ENCODE measurements at regions not wholly inside any gene's neighbourhood (a gene's known extent, or its start where the extent isn't known, plus 50 kb on each side); places are given as distances from the start of the nearest gene placed in this dataset.

GRCh38 chr12:27148373-27148772, 66.0 kb upstream of the C12orf71 start:
- intact Hi-C loops (cut with micrococcal nuclease; ENCODE audit: unreplicated experiment): loop anchor here (10.0 kb wide), 2 partner anchors 96 to 156 kb away; partner anchors contain the start of gene STK38L
- no peaks in the 10 kb centered on the region for H3K27me3 Mint-ChIP-seq (ENCODE audit: unreplicated experiment)
- H3K9me3 Mint-ChIP-seq (ENCODE audit: low read depth, unreplicated experiment): no peaks in the 10 kb centered on the region

GRCh38 chr12:27148791-27149190, 66.4 kb upstream of the C12orf71 start:
- H3K27me3 Mint-ChIP-seq (ENCODE audit: unreplicated experiment): no peaks in the 10 kb centered on the region
- no peak overlapping the region for H3K4me3 Mint-ChIP-seq (ENCODE audit: low read depth, unreplicated experiment)
- no peaks in the 10 kb centered on the region for H3K4me1 Mint-ChIP-seq (ENCODE audit: low read depth, unreplicated experiment)
- no peak overlapping the region for H3K27ac Mint-ChIP-seq (ENCODE audit: unreplicated experiment)
- intact Hi-C loops (cut with micrococcal nuclease; ENCODE audit: unreplicated experiment): loop anchor here (10.0 kb wide), 2 partner anchors 96 to 156 kb away; partner anchors contain the start of gene STK38L
- H3K36me3 Mint-ChIP-seq (ENCODE audit: insufficient read depth, unreplicated experiment): no peaks in the 10 kb centered on the region
- no peak for DNase-seq
- no peak for TF ChIP-seq CTCF (IDR thresholded peaks at IDR 0.05; ENCODE audit: unreplicated experiment)
- H3K9me3 Mint-ChIP-seq (ENCODE audit: low read depth, unreplicated experiment): no peaks in the 10 kb centered on the region
- no TSS peak for BruUV-seq (replicated peaks)
- CTCF ChIA-PET: interaction anchor here (0.7 kb wide), 1 partner anchor 31 kb away, joined by 7 read pairs; no protein-coding TSS in a partner anchor

More at GRCh38 chr12:27148373-27148772, 66.0 kb upstream of the C12orf71 start:
- CTCF ChIA-PET: no interaction called here
- no peak overlapping the region for H3K4me3 Mint-ChIP-seq (ENCODE audit: low read depth, unreplicated experiment)
- no peak for TF ChIP-seq CTCF (IDR thresholded peaks at IDR 0.05; ENCODE audit: unreplicated experiment)
- no peaks in the 10 kb centered on the region for H3K4me1 Mint-ChIP-seq (ENCODE audit: low read depth, unreplicated experiment)
- no peak for DNase-seq
- H3K36me3 Mint-ChIP-seq (ENCODE audit: insufficient read depth, unreplicated experiment): no peaks in the 10 kb centered on the region
- H3K27ac Mint-ChIP-seq (ENCODE audit: unreplicated experiment): no peak overlapping the region
- no TSS peak for BruUV-seq (replicated peaks)

GRCh38 chr12:27151479-27151878, 69.1 kb upstream of the C12orf71 start:
- no peaks in the 10 kb centered on the region for H3K36me3 Mint-ChIP-seq (ENCODE audit: insufficient read depth, unreplicated experiment)
- H3K4me1 Mint-ChIP-seq (ENCODE audit: low read depth, unreplicated experiment): no peaks in the 10 kb centered on the region
- no peak for TF ChIP-seq CTCF (IDR thresholded peaks at IDR 0.05; ENCODE audit: unreplicated experiment)
- H3K27me3 Mint-ChIP-seq (ENCODE audit: unreplicated experiment): no peaks in the 10 kb centered on the region
- no peak overlapping the region for H3K4me3 Mint-ChIP-seq (ENCODE audit: low read depth, unreplicated experiment)
- CTCF ChIA-PET: interaction anchor here (0.6 kb wide), 1 partner anchor 18 kb away, joined by 3 read pairs; no protein-coding TSS in a partner anchor
- H3K9me3 Mint-ChIP-seq (ENCODE audit: low read depth, unreplicated experiment): no peaks in the 10 kb centered on the region
- H3K27ac Mint-ChIP-seq (ENCODE audit: unreplicated experiment): no peak overlapping the region
- no TSS peak for BruUV-seq (replicated peaks)
- DNase-seq: no peak
- intact Hi-C loops (cut with micrococcal nuclease; ENCODE audit: unreplicated experiment): no loop called here

GRCh38 chr12:27158297-27158696, 75.9 kb upstream of the C12orf71 start:
- H3K27me3 Mint-ChIP-seq (ENCODE audit: unreplicated experiment): no peaks in the 10 kb centered on the region
- no peaks in the 10 kb centered on the region for H3K9me3 Mint-ChIP-seq (ENCODE audit: low read depth, unreplicated experiment)
- no peaks in the 10 kb centered on the region for H3K4me1 Mint-ChIP-seq (ENCODE audit: low read depth, unreplicated experiment)
- no peak overlapping the region for H3K4me3 Mint-ChIP-seq (ENCODE audit: low read depth, unreplicated experiment)
- TF ChIP-seq CTCF (IDR thresholded peaks at IDR 0.05; ENCODE audit: unreplicated experiment): no peak
- no peaks in the 10 kb centered on the region for H3K36me3 Mint-ChIP-seq (ENCODE audit: insufficient read depth, unreplicated experiment)
- CTCF ChIA-PET: no interaction called here
- DNase-seq: no peak
- intact Hi-C loops (cut with micrococcal nuclease; ENCODE audit: unreplicated experiment): no loop called here
- BruUV-seq (replicated peaks): no TSS peak
- no peak overlapping the region for H3K27ac Mint-ChIP-seq (ENCODE audit: unreplicated experiment)

All from Calu3 (cell line).